Left hindlimb (tissue), 1 donor: ENCODE measurements at regions not wholly inside any gene's neighbourhood (a gene's known extent, or its start where the extent isn't known, plus 50 kb on each side); places are given as distances from the start of the nearest gene placed in this dataset.

Source experiments
- DNase-seq: peaks from one replicate; pipeline ENCODE4 v3.0.0-alpha.2; 2018

GRCh38 chr13:23488442-23488841, 54.9 kb upstream of the SACS start:
- no peak for DNase-seq

GRCh38 chr13:23496255-23496654, 62.8 kb upstream of the SACS start:
- no peak for DNase-seq

- DNase-seq = no peak
These were observed 63.7 kb upstream of the SACS start for GRCh38 chr13:23497191-23497590.

GRCh38 chr13:23500849-23501248, 67.3 kb upstream of the SACS start:
- no peak for DNase-seq

GRCh38 chr13:23504180-23504579, 66.0 kb upstream of the TNFRSF19 start:
- DNase-seq = no peak

GRCh38 chr13:23505007-23505406, 65.2 kb upstream of the TNFRSF19 start:
- no peak for DNase-seq

GRCh38 chr13:23506071-23506806, 64.0 kb upstream of the TNFRSF19 start:
- peak; percentile 45 for DNase-seq

- no peak for DNase-seq
These were observed 63.4 kb upstream of the TNFRSF19 start for GRCh38 chr13:23506807-23507291.

- no peak for DNase-seq
These were observed 60.2 kb upstream of the TNFRSF19 start for GRCh38 chr13:23509781-23510543.

- no peak for DNase-seq
These were observed 59.7 kb upstream of the TNFRSF19 start for GRCh38 chr13:23510544-23510916.

GRCh38 chr13:23510979-23511735, 59.1 kb upstream of the TNFRSF19 start:
- DNase-seq = no peak

- DNase-seq = no peak
These were observed 57.3 kb upstream of the TNFRSF19 start for GRCh38 chr13:23512762-23513395.

- DNase-seq = no peak
These were observed 56.8 kb upstream of the TNFRSF19 start for GRCh38 chr13:23513455-23513854.

GRCh38 chr13:23514076-23514475, 56.1 kb upstream of the TNFRSF19 start:
- DNase-seq = no peak

GRCh38 chr13:23515116-23515515, 55.1 kb upstream of the TNFRSF19 start:
- no peak for DNase-seq

GRCh38 chr13:23516190-23516589, 54.0 kb upstream of the TNFRSF19 start:
- DNase-seq = no peak

- no peak for DNase-seq
These were observed 53.5 kb upstream of the TNFRSF19 start for GRCh38 chr13:23516702-23517101.

GRCh38 chr13:23518231-23518630, 52.0 kb upstream of the TNFRSF19 start:
- DNase-seq = no peak
